DOHH2 (cell line): ENCODE measurements at regions not wholly inside any gene's neighbourhood (a gene's known extent, or its start where the extent isn't known, plus 50 kb on each side); places are given as distances from the start of the nearest gene placed in this dataset.

Source experiments
- CTCF ChIP-seq: fragments of 200-600 bp; sonication (generic); IDR thresholded peaks from one replicate; pipeline ENCODE4 v1.5.1; 2014; ENCODE audit warnings: antibody characterized with exemption, mild to moderate bottlenecking, low read depth, low read length; ENCODE audit not compliant: poor library complexity, severe bottlenecking
- EZH2phosphoT487 ChIP-seq: fragments of 200-600 bp; sonication (generic); IDR thresholded peaks from 2 replicates; pipeline ENCODE4 v1.6.1; 2017; ENCODE audit warnings: borderline replicate concordance, mild to moderate bottlenecking, antibody characterized with exemption, low read length, moderate library complexity, mixed read lengths

GRCh38 chr3:25117005-25117593 is 311.0 kb upstream of the RARB start:
- no peak for TF ChIP-seq CTCF
- TF ChIP-seq EZH2phosphoT487 = no peak
